CD14-positive monocyte (primary cell): ENCODE measurements at regions not wholly inside any gene's neighbourhood (a gene's known extent, or its start where the extent isn't known, plus 50 kb on each side); places are given as distances from the start of the nearest gene placed in this dataset.

Experiments
- DNase-seq, 3 donors: peaks; one replicate each; pipeline ENCODE4 v3.0.0-alpha.2; 2011 to 2022
- H2AFZ ChIP-seq: 2 replicates; pipeline ENCODE4 v1.6.0; 2012; ENCODE audit warnings: mild to moderate bottlenecking, low read depth, low read length, inconsistent platforms; ENCODE audit not compliant: insufficient read depth, poor library complexity, severe bottlenecking
- H3K27ac ChIP-seq, 2 donors: 1 replicate in 1 of 2; 2 replicates in 1 of 2; pipeline ENCODE4 v1.5.1; 2012 to 2013; ENCODE audit warnings: low read length in 2 of 2, control low read depth in 1 of 2, inconsistent platforms in 1 of 2, low read depth in 1 of 2, mild to moderate bottlenecking in 1 of 2
- H3K27me3 ChIP-seq, 2 donors: one replicate each; pipeline versions ENCODE4 v1.6.0 to v1.6.1; 2011 to 2013; ENCODE audit warnings: low read length in 2 of 2; ENCODE audit not compliant: control insufficient read depth in 2 of 2, insufficient read depth in 2 of 2
- H3K36me3 ChIP-seq, 2 donors: replicated peaks in 1 of 2; 1 replicate in 1 of 2; 2 replicates in 1 of 2; pipeline versions ENCODE4 v1.5.1 to v1.6.1; 2012 to 2013; ENCODE audit warnings: low read length in 2 of 2, control low read depth in 1 of 2, inconsistent platforms in 1 of 2, mild to moderate bottlenecking in 1 of 2; ENCODE audit not compliant: insufficient read depth in 2 of 2, control insufficient read depth in 1 of 2
- H3K4me1 ChIP-seq, 2 donors: 1 replicate in 1 of 2; 2 replicates in 1 of 2; pipeline versions ENCODE4 v1.5.1 to v1.6.1; 2012 to 2013; ENCODE audit warnings: low read length in 2 of 2, control low read depth in 1 of 2, inconsistent platforms in 1 of 2, mild to moderate bottlenecking in 1 of 2, moderate library complexity in 1 of 2; ENCODE audit not compliant: insufficient read depth in 2 of 2, control insufficient read depth in 1 of 2
- H3K4me2 ChIP-seq: replicated peaks from 2 replicates; pipeline ENCODE3; 2012; ENCODE audit warnings: low read length, moderate library complexity, mild to moderate bottlenecking; ENCODE audit not compliant: poor library complexity, severe bottlenecking; ENCODE audit errors: extremely low read depth
- H3K4me3 ChIP-seq, 3 experiments: fragments of 200-600 bp in 1 of 3; sonication (generic) in 1 of 3; replicated peaks in 1 of 3; 1 replicate in 2 of 3; 2 replicates in 1 of 3; pipeline ENCODE4 v1.5.1; 2011 to 2013; ENCODE audit warnings: low read length in 3 of 3, mild to moderate bottlenecking in 3 of 3, control low read depth in 2 of 3, low read depth in 2 of 3, inconsistent platforms in 1 of 3, moderate library complexity in 1 of 3
- H3K79me2 ChIP-seq: 2 replicates; pipeline ENCODE4 v1.6.0; 2012; ENCODE audit warnings: mild to moderate bottlenecking, control low read depth, inconsistent platforms, low read length, moderate library complexity; ENCODE audit not compliant: insufficient read depth
- H3K9ac ChIP-seq: 2 replicates; pipeline ENCODE4 v1.6.0; 2017; ENCODE audit warnings: low read length, mild to moderate bottlenecking; ENCODE audit not compliant: insufficient read depth, poor library complexity, severe bottlenecking
- H3K9me3 ChIP-seq, 2 donors: replicated peaks in 1 of 2; 1 replicate in 1 of 2; 2 replicates in 1 of 2; pipeline versions ENCODE4 v1.5.1 to v1.6.1; 2012 to 2013; ENCODE audit warnings: low read length in 2 of 2, control low read depth in 1 of 2; ENCODE audit not compliant: control insufficient read depth in 1 of 2, insufficient read depth in 1 of 2
- H4K20me1 ChIP-seq: 2 replicates; pipeline ENCODE4 v1.6.0; 2012; ENCODE audit warnings: mild to moderate bottlenecking, low read length, control low read depth, moderate library complexity; ENCODE audit not compliant: insufficient read depth
- H3K27ac Mint-ChIP-seq, 7 donors: one replicate each; pipeline ENCODE4 v1.8.0; 2020; ENCODE audit warnings: mild to moderate bottlenecking in 7 of 7, mixed read lengths in 7 of 7, moderate library complexity in 6 of 7, inconsistent platforms in 2 of 7
- H3K27me3 Mint-ChIP-seq, 3 donors: one replicate each; pipeline ENCODE4 v1.8.0; 2021 to 2022; ENCODE audit warnings: low read depth in 3 of 3, mild to moderate bottlenecking in 3 of 3, mixed read lengths in 3 of 3, moderate library complexity in 3 of 3, inconsistent platforms in 1 of 3
- H3K36me3 Mint-ChIP-seq, 2 donors: one replicate each; pipeline ENCODE4 v1.8.0; 2020; ENCODE audit warnings: mixed read lengths in 2 of 2, inconsistent platforms in 1 of 2, mild to moderate bottlenecking in 1 of 2
- H3K4me1 Mint-ChIP-seq: one replicate; pipeline ENCODE4 v1.8.0; 2020; ENCODE audit warnings: mild to moderate bottlenecking, mixed read lengths
- H3K4me3 Mint-ChIP-seq, 2 donors: one replicate each; pipeline ENCODE4 v1.8.0; 2020; ENCODE audit warnings: mild to moderate bottlenecking in 2 of 2, mixed read lengths in 2 of 2, moderate library complexity in 1 of 2
- H3K9me3 Mint-ChIP-seq, 7 donors: one replicate each; pipeline ENCODE4 v1.8.0; 2020 to 2022; ENCODE audit warnings: mixed read lengths in 7 of 7, mild to moderate bottlenecking in 6 of 7, moderate library complexity in 6 of 7, inconsistent platforms in 2 of 7
- WGBS: methylation state at CpG from one replicate; pipeline ENCODE4 v1.1.5; 2013; ENCODE audit warnings: missing lambda C conversion rate; ENCODE audit not compliant: insufficient coverage; 5-methylcytosine and 5-hydroxymethylcytosine counted together
- intact Hi-C, 2 donors: fragments of 100-400 bp; cut with micrococcal nuclease; formaldehyde crosslinking; loops; one replicate each; pipeline versions ENCODE4 v1.15.0 to v1.15.1; 2023
- TF ChIP-seq, protein P1 (sequence below): fragments of 200-600 bp; IDR thresholded peaks from one replicate; pipeline ENCODE4 v1.8.0; 2022; ENCODE audit warnings: antibody characterized with exemption, mild to moderate bottlenecking

DNA sequence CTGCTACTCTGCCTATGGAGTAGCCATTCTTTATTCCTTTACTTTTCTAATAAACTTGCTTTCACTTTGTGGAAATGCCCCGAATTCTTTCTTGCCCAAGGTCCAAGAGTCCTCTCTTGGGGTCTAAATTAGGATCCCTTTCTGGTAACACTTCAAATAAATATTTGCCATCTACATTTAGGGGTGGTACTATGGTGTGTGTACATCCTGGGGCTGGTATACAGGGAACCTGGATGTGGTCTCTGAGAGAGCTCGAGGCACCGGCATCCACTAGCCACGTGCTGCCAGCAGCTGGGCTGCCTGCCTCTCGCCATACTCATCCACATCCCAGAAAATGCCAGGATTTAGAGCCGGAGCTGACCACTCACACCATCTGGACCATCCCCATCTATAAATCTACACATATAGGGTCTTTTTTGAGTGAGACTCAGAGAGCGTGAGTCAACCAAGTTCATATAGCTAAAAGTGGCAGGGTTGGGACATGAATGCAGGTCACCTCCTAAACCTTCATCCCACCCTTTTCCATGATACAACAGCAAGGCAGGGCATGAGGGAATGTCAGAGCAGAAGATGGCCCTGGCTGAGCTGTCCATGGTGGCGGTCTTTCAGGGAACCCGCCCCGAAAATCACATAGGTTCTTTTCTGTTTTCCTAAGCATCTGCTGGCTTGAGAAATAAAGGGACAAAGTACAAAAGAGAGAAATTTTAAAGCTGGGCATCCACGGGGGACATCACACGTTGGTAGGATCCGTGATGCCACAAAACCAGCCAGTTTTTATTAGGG, 76.6 kb upstream of the F3 start:
- no peak for DNase-seq
- no peak overlapping the region for H3K27ac Mint-ChIP-seq
- TF ChIP-seq, protein P1, sequence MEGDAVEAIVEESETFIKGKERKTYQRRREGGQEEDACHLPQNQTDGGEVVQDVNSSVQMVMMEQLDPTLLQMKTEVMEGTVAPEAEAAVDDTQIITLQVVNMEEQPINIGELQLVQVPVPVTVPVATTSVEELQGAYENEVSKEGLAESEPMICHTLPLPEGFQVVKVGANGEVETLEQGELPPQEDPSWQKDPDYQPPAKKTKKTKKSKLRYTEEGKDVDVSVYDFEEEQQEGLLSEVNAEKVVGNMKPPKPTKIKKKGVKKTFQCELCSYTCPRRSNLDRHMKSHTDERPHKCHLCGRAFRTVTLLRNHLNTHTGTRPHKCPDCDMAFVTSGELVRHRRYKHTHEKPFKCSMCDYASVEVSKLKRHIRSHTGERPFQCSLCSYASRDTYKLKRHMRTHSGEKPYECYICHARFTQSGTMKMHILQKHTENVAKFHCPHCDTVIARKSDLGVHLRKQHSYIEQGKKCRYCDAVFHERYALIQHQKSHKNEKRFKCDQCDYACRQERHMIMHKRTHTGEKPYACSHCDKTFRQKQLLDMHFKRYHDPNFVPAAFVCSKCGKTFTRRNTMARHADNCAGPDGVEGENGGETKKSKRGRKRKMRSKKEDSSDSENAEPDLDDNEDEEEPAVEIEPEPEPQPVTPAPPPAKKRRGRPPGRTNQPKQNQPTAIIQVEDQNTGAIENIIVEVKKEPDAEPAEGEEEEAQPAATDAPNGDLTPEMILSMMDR, result no peak
- peaks cover 17 to 22% of the 10 kb centered on the region in 2 donors for H3K4me1 ChIP-seq
- no peak overlapping the region for H3K4me2 ChIP-seq
- no peak overlapping the region for H3K4me3 ChIP-seq
- H3K9me3 ChIP-seq, result peaks cover 0 to 8% of the 10 kb centered on the region in 2 donors
- H3K4me1 Mint-ChIP-seq, result peaks cover 20% of the 10 kb centered on the region
- H3K27ac ChIP-seq, result no peak overlapping the region
- peaks cover 0 to 2% (median 0%) of the 10 kb centered on the region in 3 donors for H3K27me3 Mint-ChIP-seq
- H2AFZ ChIP-seq, result no peak overlapping the region
- intact Hi-C loops, result no loop called here
- no peaks in the 10 kb centered on the region for H3K36me3 Mint-ChIP-seq
- 97% methylated on average over 7 of the region's 13 CpGs for WGBS
- no peaks in the 10 kb centered on the region for H3K27me3 ChIP-seq
- H3K9me3 Mint-ChIP-seq, result peaks cover 8 to 14% (median 10%) of the 10 kb centered on the region in 7 donors
- no peak overlapping the region for H3K9ac ChIP-seq
- H4K20me1 ChIP-seq, result no peaks in the 10 kb centered on the region
- no peaks in the 10 kb centered on the region for H3K79me2 ChIP-seq
- H3K36me3 ChIP-seq, result no peaks in the 10 kb centered on the region
- no peak overlapping the region for H3K4me3 Mint-ChIP-seq

DNA sequence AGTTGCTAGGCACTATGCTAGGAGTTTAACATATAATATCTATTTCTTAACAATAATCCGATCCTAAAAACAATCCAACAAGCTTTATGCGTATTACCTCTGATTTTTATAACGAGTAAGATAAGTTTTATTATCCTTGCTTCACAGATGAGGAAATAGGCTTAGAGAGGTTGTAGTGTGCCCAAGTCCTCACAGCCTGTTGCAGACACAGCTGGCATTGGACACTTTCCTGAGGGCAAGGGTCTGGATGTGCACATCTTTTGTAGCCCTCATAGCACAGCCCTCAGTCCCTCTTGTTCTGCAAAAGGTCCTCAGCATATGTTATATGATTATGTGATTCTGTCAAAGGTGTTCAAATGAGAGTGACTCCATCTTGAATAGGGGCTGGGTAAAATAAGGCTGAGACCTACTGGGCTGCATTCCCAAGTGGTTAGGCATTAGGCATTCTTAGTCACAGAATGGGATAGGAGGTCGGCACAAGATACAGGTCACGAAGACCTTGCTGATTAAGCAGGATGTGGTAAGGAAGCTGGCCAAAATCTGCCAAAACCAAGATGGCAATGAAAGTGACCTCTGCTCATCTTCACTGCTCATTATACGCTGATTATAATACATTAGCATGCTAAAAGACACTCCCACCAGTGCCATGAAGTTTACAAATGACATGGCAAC, 75.7 kb upstream of the F3 start:
- no peak overlapping the region for H3K27ac Mint-ChIP-seq
- Histone ChIP-seq H4K20me1 (no peaks in the 10 kb centered on the region), H3K27me3 (no peaks in the 10 kb centered on the region), H3K4me1 (peaks cover 25 to 30% of the 10 kb centered on the region in 2 donors), H3K79me2 (no peaks in the 10 kb centered on the region), H3K9me3 (peaks cover 0 to 8% of the 10 kb centered on the region in 2 donors), H3K27ac (no peak overlapping the region), H2AFZ (no peak overlapping the region), H3K9ac (no peak overlapping the region), H3K36me3 (no peaks in the 10 kb centered on the region), H3K4me2 (no peak overlapping the region), H3K4me3 (no peak overlapping the region)
- H3K4me3 Mint-ChIP-seq, result no peak overlapping the region
- peaks cover 0 to 1% of the 10 kb centered on the region in 2 donors for H3K36me3 Mint-ChIP-seq
- TF ChIP-seq, protein P1, result no peak
- intact Hi-C loops, result no loop called here
- H3K27me3 Mint-ChIP-seq, result no peaks in the 10 kb centered on the region
- H3K4me1 Mint-ChIP-seq, result peaks cover 29% of the 10 kb centered on the region
- 57% methylated on average over 1 of the region's 6 CpGs for WGBS
- DNase-seq, result no peak
- H3K9me3 Mint-ChIP-seq, result peaks cover 8 to 14% (median 10%) of the 10 kb centered on the region in 7 donors
